Body of pancreas (tissue), 4 donors: ENCODE measurements at regions not wholly inside any gene's neighbourhood (a gene's known extent, or its start where the extent isn't known, plus 50 kb on each side); places are given as distances from the start of the nearest gene placed in this dataset.

Experiments
- ATAC-seq: fragments of 150-250 bp; one replicate; pipeline ENCODE4 v1.9.1; 2016
- DNase-seq, 4 donors: peaks; one replicate each; pipeline ENCODE4 v3.0.0-alpha.2; 2019
- H3K27ac ChIP-seq, 4 donors: fragments of 200-600 bp; sonication (generic); 1 replicate in 3 of 4; 2 replicates in 1 of 4; pipeline versions ENCODE4 v1.5.1 to v1.6.1; 2016 to 2019; ENCODE audit warnings: mild to moderate bottlenecking in 1 of 4, mixed read lengths in 1 of 4, moderate library complexity in 1 of 4
- H3K27me3 ChIP-seq, 2 donors: fragments of 200-600 bp; sonication (generic); one replicate each; pipeline ENCODE4 v1.6.0; 2016; ENCODE audit warnings: mild to moderate bottlenecking in 1 of 2
- H3K36me3 ChIP-seq, 2 donors: fragments of 200-600 bp; sonication (generic); replicated peaks in 1 of 2; 2 replicates each; pipeline ENCODE4 v1.5.1; 2016; ENCODE audit warnings: low read depth in 2 of 2; ENCODE audit not compliant: insufficient read depth in 1 of 2
- H3K4me1 ChIP-seq: fragments of 200-600 bp; sonication (generic); one replicate; pipeline ENCODE4 v1.6.0; 2016
- H3K4me3 ChIP-seq, 2 donors: fragments of 200-600 bp; sonication (generic); 1 replicate in 1 of 2; 2 replicates in 1 of 2; pipeline ENCODE4 v1.5.1; 2016 to 2019
- H3K9me3 ChIP-seq, 3 donors: fragments of 200-600 bp; sonication (generic); 1 replicate in 2 of 3; 2 replicates in 1 of 3; pipeline ENCODE4 v1.5.1; 2016
- POLR2A ChIP-seq, 3 donors: fragments of 450-650 bp; IDR thresholded peaks; one replicate each; pipeline ENCODE4 v1.6.1; 2016; ENCODE audit warnings: antibody characterized with exemption in 3 of 3, mild to moderate bottlenecking in 2 of 3
- WGBS, 2 donors: methylation state at CpG; one replicate each; pipeline ENCODE4 v1.1.5; 2017; 5-methylcytosine and 5-hydroxymethylcytosine counted together
- intact Hi-C: fragments of 100-400 bp; cut with DNase I; formaldehyde crosslinking; loops from one replicate; pipeline ENCODE4 v1.15.1; 2023
- TF ChIP-seq, protein P1 (sequence below), 7 experiments: fragments of 450-650 bp in 4 of 7; fragments of 200-600 bp in 3 of 7; sonication (generic) in 3 of 7; IDR thresholded peaks; one replicate each; pipeline ENCODE4 v1.5.1; 2016 to 2019; ENCODE audit warnings: antibody characterized with exemption in 7 of 7

DNA sequence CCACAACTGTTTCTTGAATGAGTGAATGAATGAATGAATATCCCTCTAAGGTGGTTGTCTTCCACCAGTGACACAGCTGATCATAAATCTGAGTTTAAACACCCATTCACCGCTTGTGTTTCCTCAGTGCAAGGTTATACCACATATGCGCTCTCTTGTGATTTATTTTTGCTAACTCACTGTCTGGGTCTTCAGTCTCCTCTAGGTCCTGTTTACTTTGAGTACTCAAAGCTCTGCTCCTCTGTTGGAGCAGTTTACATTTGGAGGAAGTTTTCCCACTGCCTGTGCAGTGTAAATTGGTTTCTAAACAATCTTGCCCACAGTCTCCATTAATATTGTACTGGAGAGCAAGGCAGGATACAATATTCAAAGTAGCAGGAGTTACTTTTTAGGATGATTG lies 212.6 kb upstream of the JADE1 start:
- intact Hi-C loops = no loop called here
- Histone ChIP-seq H3K27me3 (no peaks in the 10 kb centered on the region), H3K4me3 (no peak overlapping the region), H3K9me3 (no peaks in the 10 kb centered on the region), H3K4me1 (peaks cover 83% of the 10 kb centered on the region), H3K27ac (peak overlapping the region in 3 of 4 donors; percentile 57 to 68 (median 63)), H3K36me3 (no peaks in the 10 kb centered on the region)
- 72 to 84% methylated on average over 2 of the region's 2 CpGs for WGBS, 2 donors
- no peak for ATAC-seq
- no peak for TF ChIP-seq POLR2A (IDR thresholded peaks at IDR 0.05)
- TF ChIP-seq, protein P1, sequence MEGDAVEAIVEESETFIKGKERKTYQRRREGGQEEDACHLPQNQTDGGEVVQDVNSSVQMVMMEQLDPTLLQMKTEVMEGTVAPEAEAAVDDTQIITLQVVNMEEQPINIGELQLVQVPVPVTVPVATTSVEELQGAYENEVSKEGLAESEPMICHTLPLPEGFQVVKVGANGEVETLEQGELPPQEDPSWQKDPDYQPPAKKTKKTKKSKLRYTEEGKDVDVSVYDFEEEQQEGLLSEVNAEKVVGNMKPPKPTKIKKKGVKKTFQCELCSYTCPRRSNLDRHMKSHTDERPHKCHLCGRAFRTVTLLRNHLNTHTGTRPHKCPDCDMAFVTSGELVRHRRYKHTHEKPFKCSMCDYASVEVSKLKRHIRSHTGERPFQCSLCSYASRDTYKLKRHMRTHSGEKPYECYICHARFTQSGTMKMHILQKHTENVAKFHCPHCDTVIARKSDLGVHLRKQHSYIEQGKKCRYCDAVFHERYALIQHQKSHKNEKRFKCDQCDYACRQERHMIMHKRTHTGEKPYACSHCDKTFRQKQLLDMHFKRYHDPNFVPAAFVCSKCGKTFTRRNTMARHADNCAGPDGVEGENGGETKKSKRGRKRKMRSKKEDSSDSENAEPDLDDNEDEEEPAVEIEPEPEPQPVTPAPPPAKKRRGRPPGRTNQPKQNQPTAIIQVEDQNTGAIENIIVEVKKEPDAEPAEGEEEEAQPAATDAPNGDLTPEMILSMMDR (IDR thresholded peaks at IDR 0.05) = no peak
- no peak for DNase-seq

DNA sequence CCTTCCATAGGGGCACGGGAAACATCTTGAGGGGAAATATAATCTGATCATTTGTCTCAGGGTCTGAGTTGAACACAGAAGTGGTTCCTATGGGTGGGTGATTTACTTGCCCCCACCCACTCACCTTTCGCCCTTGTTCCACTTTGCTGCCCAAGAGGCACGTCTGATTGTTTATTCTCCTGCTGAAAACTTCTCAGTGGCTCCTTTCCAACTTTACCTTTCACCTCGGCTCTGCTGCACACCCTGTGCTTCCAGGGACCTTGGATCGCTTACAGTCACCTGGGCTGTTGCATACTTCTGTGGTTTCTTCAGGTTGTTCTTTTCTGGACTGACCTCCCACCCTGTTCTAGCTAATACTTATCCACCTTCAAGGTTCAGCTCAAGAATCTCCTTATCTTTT lies 213.4 kb upstream of the JADE1 start:
- no peak overlapping the region for H3K4me3 ChIP-seq
- H3K27me3 ChIP-seq = no peaks in the 10 kb centered on the region
- TF ChIP-seq POLR2A (IDR thresholded peaks at IDR 0.05) = no peak
- TF ChIP-seq, protein P1 (IDR thresholded peaks at IDR 0.05) = peak in 1 of 7 experiments; percentile 4
- ATAC-seq (peak; percentile 78), DNase-seq (peak; percentile 61 to 82 (median 80))
- WGBS, 2 donors = 16 to 20% methylated on average over 5 of the region's 5 CpGs
- H3K9me3 ChIP-seq = no peaks in the 10 kb centered on the region
- peak overlapping the region; percentile 41 to 68 (median 60) for H3K27ac ChIP-seq
- intact Hi-C loops = no loop called here
- H3K36me3 ChIP-seq = no peaks in the 10 kb centered on the region
- peaks cover 83% of the 10 kb centered on the region for H3K4me1 ChIP-seq

DNA sequence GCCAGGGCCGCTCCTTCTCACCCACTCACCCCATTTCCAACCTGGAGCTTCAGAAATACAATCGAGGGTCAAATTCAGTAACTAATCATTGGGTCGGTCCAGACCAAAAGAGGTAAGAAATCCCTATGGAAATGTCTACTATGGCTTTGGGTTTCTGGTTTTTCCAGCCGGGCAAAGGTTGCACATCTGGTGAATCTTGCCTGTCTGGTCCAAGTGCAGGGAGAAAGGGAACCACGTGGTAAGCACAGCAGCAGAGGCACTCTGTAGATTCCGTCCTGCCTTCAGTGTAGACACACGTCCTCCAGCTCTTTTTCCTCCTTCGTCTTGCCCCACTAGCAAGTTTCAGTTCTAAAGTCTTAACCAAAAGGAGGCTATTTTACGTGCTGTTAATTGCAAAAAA lies 218.0 kb upstream of the JADE1 start:
- Histone ChIP-seq H3K9me3 (no peaks in the 10 kb centered on the region), H3K4me1 (peaks cover 69% of the 10 kb centered on the region), H3K27ac (peak overlapping the region; percentile 35 to 89 (median 86)), H3K36me3 (no peaks in the 10 kb centered on the region), H3K27me3 (no peaks in the 10 kb centered on the region), H3K4me3 (no peak overlapping the region)
- 51 to 52% methylated on average over 9 of the region's 9 CpGs for whole genome bisulfite sequencing, 2 donors
- ATAC-seq (no peak), DNase-seq (no peak)
- intact Hi-C loops = no loop called here
- no peak for TF ChIP-seq POLR2A (IDR thresholded peaks at IDR 0.05)
- TF ChIP-seq, protein P1 (IDR thresholded peaks at IDR 0.05) = no peak

DNA sequence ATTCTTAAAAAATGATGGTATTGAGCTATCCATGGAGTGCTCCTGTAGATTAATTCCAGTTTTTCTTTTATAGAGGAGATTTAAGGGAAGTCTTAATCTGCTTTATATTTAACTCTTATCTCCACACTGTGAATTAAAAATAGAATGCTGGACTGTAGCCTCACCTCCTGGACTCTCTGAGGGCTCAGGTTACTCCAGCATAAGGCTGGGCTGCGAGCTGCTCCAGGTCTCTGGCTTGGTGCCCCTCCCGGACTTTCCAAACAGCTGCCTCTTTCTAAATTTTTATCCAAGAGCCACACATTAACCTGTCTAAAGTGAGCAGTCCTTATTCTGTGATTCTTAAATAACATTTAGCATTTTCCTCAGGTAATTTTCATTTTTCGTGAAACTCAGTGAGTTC lies 218.7 kb upstream of the JADE1 start:
- intact Hi-C loops = no loop called here
- H3K36me3 ChIP-seq = no peaks in the 10 kb centered on the region

More for the DNA sequence above, 218.7 kb upstream of the JADE1 start:
- no peaks in the 10 kb centered on the region for H3K27me3 ChIP-seq
- 15 to 23% methylated on average over 3 of the region's 3 CpGs for WGBS, 2 donors
- H3K27ac ChIP-seq = peak overlapping the region; percentile 35 to 89 (median 86)
- DNase-seq (peak; percentile 76 to 86 (median 84)), ATAC-seq (peak; percentile 88)
- peaks cover 69% of the 10 kb centered on the region for H3K4me1 ChIP-seq
- peak in 2 of 3 donors; percentile 42 to 47 for TF ChIP-seq POLR2A (IDR thresholded peaks at IDR 0.05)
- TF ChIP-seq, protein P1 (IDR thresholded peaks at IDR 0.05) = peak in 4 of 7 experiments; percentile 11 to 25 (median 24)
- no peak overlapping the region for H3K4me3 ChIP-seq
- no peaks in the 10 kb centered on the region for H3K9me3 ChIP-seq
